NCI-H1436 (cell line): ENCODE measurements at regions not wholly inside any gene's neighbourhood (a gene's known extent, or its start where the extent isn't known, plus 50 kb on each side); places are given as distances from the start of the nearest gene placed in this dataset.
A peak's percentile ranks its signal among the peaks of the same experiment; 100 is the strongest.
"Not testable (repeated sequence)": the region's sequence is repeated elsewhere in the genome, so short reads cannot be mapped to it uniquely, and the experiment has no call there.

Experiments used
- DNase-seq: peaks from one replicate; lab custom pipeline; 2025; lab: John Stamatoyannopoulos, UW

DNA sequence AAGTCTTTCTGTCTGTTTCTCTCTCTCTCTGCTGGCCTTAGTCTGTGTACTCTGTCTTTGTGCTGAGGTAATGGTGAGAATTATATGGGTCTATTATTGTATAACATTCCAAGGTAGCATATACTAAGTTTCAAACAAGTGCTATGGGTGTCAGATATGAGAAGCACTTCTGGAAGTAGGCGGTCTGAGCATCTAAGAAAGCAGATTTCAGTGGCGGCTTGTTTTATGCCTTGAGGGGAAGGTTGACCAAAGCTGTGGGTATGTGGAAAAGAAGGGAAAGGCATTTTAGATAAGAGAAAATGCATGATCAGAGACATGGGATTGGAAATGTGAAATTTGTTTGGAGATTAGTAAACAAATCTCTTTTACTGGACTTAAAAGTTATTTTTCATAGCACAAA is 348.5 kb downstream of the RFC3 start:
- no peak for DNase-seq

GRCh38 chr13:34167347-34167746 is 349.4 kb downstream of the RFC3 start:
- no peak for DNase-seq

DNA sequence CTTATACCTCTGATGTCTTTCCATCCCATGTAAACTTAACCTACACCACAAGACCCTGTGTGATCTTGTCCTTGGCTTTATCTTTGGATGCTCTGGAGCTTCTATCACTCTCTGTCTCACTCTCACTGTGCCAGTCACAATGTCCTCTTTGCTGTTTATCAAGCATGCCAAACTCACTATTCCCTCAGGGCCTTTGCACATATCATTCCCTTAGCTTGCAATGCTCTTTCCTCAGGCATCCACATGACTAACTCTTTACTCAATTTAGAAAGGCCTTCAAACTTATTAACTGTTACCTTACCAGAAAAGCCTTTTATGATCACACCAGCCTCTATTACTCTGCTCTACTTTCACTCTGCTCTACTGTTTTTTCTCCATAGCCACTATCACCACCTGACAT is 354.1 kb downstream of the RFC3 start:
- DNase-seq: no peak

- no peak for DNase-seq
Measured at GRCh38 chr13:34174671-34175145, 356.8 kb downstream of the RFC3 start.

- DNase-seq: no peak
Measured at GRCh38 chr13:34175551-34175950, 357.6 kb downstream of the RFC3 start.

GRCh38 chr13:34176633-34177032 is 358.7 kb downstream of the RFC3 start:
- DNase-seq: no peak

- DNase-seq: no peak
Measured at GRCh38 chr13:34179481-34179880, 361.5 kb downstream of the RFC3 start.

DNA sequence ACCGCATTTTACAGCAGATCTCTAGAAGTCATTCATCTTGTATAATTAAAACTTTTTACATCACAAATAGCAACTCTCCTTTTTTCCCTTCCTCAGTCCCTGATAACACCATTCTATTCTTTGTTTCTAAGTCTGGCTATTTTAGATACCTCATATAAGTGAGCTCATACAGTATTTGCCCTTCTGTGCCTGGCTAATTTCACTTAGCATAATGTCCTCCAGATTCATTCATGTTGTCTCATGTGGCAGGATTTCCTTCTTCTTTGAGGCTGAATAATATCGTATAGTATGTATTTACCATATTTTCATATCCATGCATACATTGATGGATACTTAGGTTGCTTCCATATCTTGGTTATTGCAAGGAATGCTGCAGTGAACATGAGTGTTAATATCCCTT is 362.0 kb downstream of the RFC3 start:
- DNase-seq: no peak

DNA sequence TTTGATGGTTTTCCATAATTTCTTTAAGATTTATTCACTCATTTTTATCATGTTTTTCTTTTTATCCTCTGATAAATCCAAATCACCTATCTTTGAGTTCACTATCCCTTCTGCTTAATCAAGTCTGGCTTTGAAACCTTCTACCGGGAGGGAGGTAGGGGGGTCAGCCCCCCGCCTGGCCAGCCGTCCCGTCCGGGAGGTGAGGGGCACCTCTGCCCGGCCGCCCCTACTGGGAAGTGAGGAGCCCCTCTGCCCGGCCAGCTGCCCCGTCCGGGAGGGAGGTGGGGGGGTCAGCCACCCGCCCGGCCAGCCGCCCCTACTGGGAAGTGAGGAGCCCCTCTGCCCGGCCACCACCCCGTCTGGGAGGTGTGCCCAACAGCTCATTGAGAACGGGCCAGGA is 363.3 kb downstream of the RFC3 start:
- not testable (repeated sequence) for DNase-seq

GRCh38 chr13:34189946-34190345 is 372.0 kb downstream of the RFC3 start:
- no peak for DNase-seq

DNA sequence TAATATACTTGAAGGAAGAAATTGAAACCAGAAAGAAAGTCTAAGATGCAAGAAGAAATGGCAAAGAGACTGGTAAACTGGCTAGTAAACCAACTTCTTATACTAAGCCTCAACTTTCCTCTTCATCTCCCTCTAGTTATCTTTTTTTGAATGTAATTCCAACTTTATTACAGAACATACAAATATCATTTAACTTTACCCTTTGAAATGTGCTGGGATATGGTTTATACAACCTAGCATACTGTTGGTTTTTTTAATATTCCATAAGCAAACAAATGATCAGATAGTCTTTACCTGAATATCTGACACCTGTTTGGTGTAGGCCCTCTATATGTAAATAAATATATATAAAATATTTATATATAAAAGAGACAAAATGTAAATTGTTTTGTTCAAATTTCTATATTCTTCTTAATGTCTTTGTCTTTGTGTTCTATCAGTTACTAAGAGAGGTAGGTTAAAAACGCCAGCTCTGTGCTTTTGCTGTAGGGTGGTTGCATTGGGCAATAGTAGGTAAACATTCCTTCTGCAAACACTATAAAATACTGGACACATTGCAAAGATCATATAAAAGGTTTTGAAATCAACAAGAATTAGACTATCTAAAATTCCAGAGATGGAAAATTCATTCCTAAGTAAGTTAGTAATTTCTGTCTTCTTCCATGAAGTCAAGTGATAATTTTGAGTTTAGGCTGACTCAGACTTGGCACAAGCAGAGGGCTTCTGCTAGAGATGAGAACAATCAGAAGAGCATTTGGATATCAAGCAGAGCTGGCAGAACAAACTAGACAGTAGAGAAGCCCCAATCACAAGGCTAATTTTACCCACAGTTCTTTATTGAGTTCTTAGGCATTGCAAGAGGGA is 383.3 kb downstream of the RFC3 start:
- no peak for DNase-seq

DNA sequence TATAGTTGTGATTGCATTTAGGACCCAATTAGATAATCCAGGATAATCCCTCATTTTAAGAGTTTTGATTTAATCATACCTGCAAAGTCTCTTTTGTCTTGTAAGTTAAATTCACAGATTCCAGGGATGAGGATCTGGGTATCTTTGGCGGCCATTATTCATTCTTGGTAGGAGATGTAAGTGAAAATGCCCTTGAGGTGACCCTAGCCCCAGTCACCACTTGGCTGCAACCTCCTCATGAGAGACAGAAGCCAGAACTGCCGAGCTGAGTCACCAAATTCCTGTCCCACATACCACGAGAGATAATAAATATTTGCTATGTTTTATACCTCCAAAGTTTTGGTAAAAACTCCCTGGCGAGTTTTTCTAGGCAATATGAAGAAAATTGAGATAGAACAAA is 389.4 kb downstream of the RFC3 start:
- no peak for DNase-seq

GRCh38 chr13:34207872-34208271 is 389.9 kb downstream of the RFC3 start:
- no peak for DNase-seq

GRCh38 chr13:34208336-34208735 is 390.4 kb downstream of the RFC3 start:
- no peak for DNase-seq

GRCh38 chr13:34210341-34210740 is 392.4 kb downstream of the RFC3 start:
- DNase-seq: no peak

GRCh38 chr13:34214686-34215085 is 396.7 kb downstream of the RFC3 start:
- no peak for DNase-seq

- DNase-seq: no peak
Measured at GRCh38 chr13:34216256-34216655, 398.3 kb downstream of the RFC3 start.

- DNase-seq: peak; percentile 28
Measured at GRCh38 chr13:34217343-34218025, 399.5 kb downstream of the RFC3 start.

DNA sequence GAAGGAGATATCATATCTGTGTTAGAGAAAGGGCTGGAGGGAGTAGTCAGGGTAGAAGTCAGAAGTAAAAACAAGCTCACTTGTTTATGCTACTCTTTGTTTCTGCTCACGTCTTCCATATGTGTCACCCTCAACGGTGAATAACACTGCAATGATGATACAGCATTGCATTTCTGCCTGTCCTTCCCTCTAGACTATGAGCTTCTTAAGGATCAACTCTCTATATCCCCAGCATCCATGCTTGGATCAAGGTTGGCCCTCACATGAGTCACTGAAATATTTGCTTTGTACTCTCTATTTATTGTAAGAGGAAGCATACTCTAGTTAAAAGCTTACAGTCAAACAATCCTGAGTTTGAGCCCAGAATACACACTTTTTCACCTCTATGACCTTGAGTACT is 406.0 kb downstream of the RFC3 start:
- no peak for DNase-seq

- no peak for DNase-seq
Measured at GRCh38 chr13:34224877-34225276, 406.9 kb downstream of the RFC3 start.

DNA sequence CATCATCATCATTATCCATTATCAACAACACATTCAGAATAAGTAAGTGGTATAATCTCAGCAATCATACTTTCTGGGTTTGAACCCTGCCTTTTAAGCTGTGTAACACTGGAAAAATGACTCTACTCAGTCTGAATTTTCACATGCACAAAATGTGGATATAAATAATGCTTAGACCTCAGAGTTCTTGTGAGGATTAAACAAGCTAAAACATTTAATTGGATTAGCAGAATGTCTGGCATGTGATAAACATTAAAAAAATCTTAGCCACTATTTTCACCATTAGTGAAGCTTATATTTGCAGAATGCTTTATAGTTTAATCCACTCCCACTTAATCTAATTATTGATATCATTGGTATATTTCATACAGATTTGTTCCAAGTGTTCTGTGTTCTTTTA is 412.3 kb downstream of the RFC3 start:
- no peak for DNase-seq

- DNase-seq: no peak
Measured at GRCh38 chr13:34241332-34241731, 423.4 kb downstream of the RFC3 start.

DNA sequence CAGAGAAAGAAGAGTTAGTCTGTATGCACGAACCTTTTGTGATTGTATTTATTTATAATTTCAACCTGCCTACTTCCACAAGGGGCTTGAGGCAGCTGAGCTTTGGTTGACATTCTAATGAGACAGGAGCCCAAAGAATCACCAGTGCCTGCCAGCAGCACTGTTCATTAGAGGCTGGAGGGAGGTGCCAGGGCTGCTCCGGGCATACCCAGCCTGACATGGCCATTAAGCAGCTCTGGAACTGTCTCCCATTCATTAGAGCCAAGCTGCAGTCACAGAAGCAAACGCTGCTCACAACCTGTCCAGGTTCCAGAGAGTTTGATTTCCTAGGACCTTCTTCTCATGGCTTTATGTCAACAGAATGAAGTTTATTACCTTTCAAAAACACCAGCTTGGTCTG is 425.5 kb downstream of the RFC3 start:
- DNase-seq: no peak
